ENCODE measurements at regions not wholly inside any gene's neighbourhood (a gene's known extent, or its start where the extent isn't known, plus 50 kb on each side); places are given as distances from the start of the nearest gene placed in this dataset.

GRCh38 chr4:132527817-132528216 lies 621.3 kb upstream of the PCDH10 start:
- TF ChIP-seq CTCF (conservative IDR thresholded peaks at IDR 0.05; ENCODE audit: low read depth, low read length) (no peak), EZH2 (IDR thresholded peaks at IDR 0.05; ENCODE audit: low read length, unreplicated experiment) (no peak), EZH2phosphoT487 (IDR thresholded peaks at IDR 0.05; ENCODE audit: borderline replicate concordance, low read length) (no peak)
